Neuronal stem cell (in vitro differentiated cells): ENCODE measurements at regions not wholly inside any gene's neighbourhood (a gene's known extent, or its start where the extent isn't known, plus 50 kb on each side); places are given as distances from the start of the nearest gene placed in this dataset.
A peak's percentile ranks its signal among the peaks of the same experiment; 100 is the strongest.

Source experiments
- DNase-seq: peaks from one replicate; pipeline ENCODE4 v3.0.0-alpha.2; 2013; ENCODE audit warnings: low spot score
- H2AFZ ChIP-seq: one replicate; pipeline ENCODE4 v1.6.1; 2013; ENCODE audit warnings: mild to moderate bottlenecking, low read length, inconsistent platforms
- H2AK5ac ChIP-seq: 2 replicates; pipeline ENCODE4 v1.6.1; 2013; ENCODE audit warnings: low read depth, mild to moderate bottlenecking, inconsistent platforms, low read length, moderate library complexity, mixed read lengths
- H2BK120ac ChIP-seq: 2 replicates; pipeline ENCODE4 v1.6.1; 2013; ENCODE audit warnings: low read depth, mild to moderate bottlenecking, inconsistent platforms, low read length, moderate library complexity, mixed read lengths
- H2BK12ac ChIP-seq: one replicate; pipeline ENCODE4 v1.6.1; 2013; ENCODE audit warnings: low read length, inconsistent platforms
- H2BK15ac ChIP-seq: 2 replicates; pipeline ENCODE4 v1.6.1; 2013; ENCODE audit warnings: mild to moderate bottlenecking, low read length, inconsistent platforms, mixed read lengths
- H2BK5ac ChIP-seq: one replicate; pipeline ENCODE4 v1.6.1; 2013; ENCODE audit warnings: inconsistent platforms, mild to moderate bottlenecking, low read length, moderate library complexity
- H3K14ac ChIP-seq: one replicate; pipeline ENCODE4 v1.6.1; 2013; ENCODE audit warnings: low read length, inconsistent platforms
- H3K18ac ChIP-seq: 2 replicates; pipeline ENCODE4 v1.6.1; 2013; ENCODE audit warnings: low read length, inconsistent platforms
- H3K23ac ChIP-seq: 2 replicates; pipeline ENCODE4 v1.6.1; 2013; ENCODE audit warnings: low read depth, mild to moderate bottlenecking, mixed read lengths, low read length, inconsistent platforms; ENCODE audit not compliant: poor library complexity
- H3K27ac ChIP-seq: replicated peaks from 3 replicates; pipeline ENCODE4 v1.5.1; 2013; ENCODE audit warnings: low read length, inconsistent platforms
- H3K27me3 ChIP-seq, 3 experiments: 2 replicates each; pipeline ENCODE4 v1.6.1; 2013; ENCODE audit warnings: low read length in 3 of 3, mild to moderate bottlenecking in 2 of 3, inconsistent platforms in 1 of 3, low read depth in 1 of 3, mixed read lengths in 1 of 3, moderate library complexity in 1 of 3; ENCODE audit not compliant: control insufficient read depth in 3 of 3, insufficient read depth in 3 of 3
- H3K36me3 ChIP-seq, 2 donors: replicated peaks in 1 of 2; 2 replicates each; pipeline ENCODE4 v1.6.1; 2013; ENCODE audit warnings: low read length in 2 of 2; ENCODE audit not compliant: control insufficient read depth in 2 of 2, insufficient read depth in 2 of 2
- H3K4ac ChIP-seq: 2 replicates; pipeline ENCODE4 v1.6.1; 2013; ENCODE audit warnings: inconsistent platforms, mild to moderate bottlenecking, low read length, moderate library complexity
- H3K4me1 ChIP-seq, 2 donors: 1 replicate in 1 of 2; 2 replicates in 1 of 2; pipeline ENCODE4 v1.6.1; 2013; ENCODE audit warnings: low read length in 2 of 2, low read depth in 1 of 2; ENCODE audit not compliant: control insufficient read depth in 2 of 2, insufficient read depth in 1 of 2
- H3K4me2 ChIP-seq: one replicate; pipeline ENCODE4 v1.6.1; 2013; ENCODE audit warnings: mild to moderate bottlenecking, low read length, inconsistent platforms; ENCODE audit not compliant: insufficient read depth, poor library complexity, severe bottlenecking
- H3K4me3 ChIP-seq, 2 donors: 2 replicates each; pipeline ENCODE4 v1.5.1; 2013; ENCODE audit warnings: low read length in 2 of 2, mild to moderate bottlenecking in 2 of 2, inconsistent platforms in 1 of 2, moderate library complexity in 1 of 2
- H3K79me1 ChIP-seq: one replicate; pipeline ENCODE4 v1.6.1; 2013; ENCODE audit warnings: low read depth, mild to moderate bottlenecking, inconsistent platforms, low read length, moderate library complexity
- H3K9ac ChIP-seq: one replicate; pipeline ENCODE4 v1.6.1; 2013; ENCODE audit warnings: mild to moderate bottlenecking, low read depth, low read length, inconsistent platforms; ENCODE audit not compliant: poor library complexity
- H3K9me3 ChIP-seq, 2 donors: replicated peaks in 1 of 2; 2 replicates each; pipeline versions ENCODE3 to v1.6.1; 2013; ENCODE audit warnings: low read length in 2 of 2, mild to moderate bottlenecking in 2 of 2, inconsistent platforms in 1 of 2, low read depth in 1 of 2, mixed read lengths in 1 of 2, moderate library complexity in 1 of 2; ENCODE audit not compliant: control insufficient read depth in 2 of 2, insufficient read depth in 1 of 2
- H4K8ac ChIP-seq: one replicate; pipeline ENCODE4 v1.6.1; 2013; ENCODE audit warnings: low read depth, mild to moderate bottlenecking, inconsistent platforms, low read length, moderate library complexity
- H4K91ac ChIP-seq: one replicate; pipeline ENCODE4 v1.6.1; 2013; ENCODE audit warnings: low read length, low read depth, mild to moderate bottlenecking, inconsistent platforms; ENCODE audit not compliant: poor library complexity
- WGBS, 2 donors: extraction: QIAGEN DNeasy Blood & Tissue Kit; methylation state at CpG; one replicate each; pipeline ENCODE4 v1.1.7; 2013; ENCODE audit warnings: missing lambda C conversion rate in 2 of 2, mixed read lengths in 1 of 2; ENCODE audit not compliant: insufficient read length in 2 of 2, insufficient replicate concordance in 1 of 2; ENCODE audit errors: extremely low coverage in 2 of 2; 5-methylcytosine and 5-hydroxymethylcytosine counted together

GRCh38 chr15:25943831-25944230 is 80.7 kb upstream of the ATP10A start:
- Histone ChIP-seq H2BK120ac (no peak overlapping the region), H3K4ac (no peak overlapping the region), H3K23ac (no peak overlapping the region), H2BK15ac (no peak overlapping the region), H2BK12ac (no peak overlapping the region), H3K9me3 (no peaks in the 10 kb centered on the region), H4K8ac (no peak overlapping the region), H3K4me2 (no peak overlapping the region), H2AFZ (no peak overlapping the region), H2BK5ac (no peak overlapping the region), H3K4me1 (peaks cover 2 to 5% of the 10 kb centered on the region in 2 donors), H3K4me3 (no peak overlapping the region), H3K9ac (no peak overlapping the region), H3K27ac (no peak overlapping the region), H3K14ac (no peak overlapping the region), H2AK5ac (no peak overlapping the region), H3K36me3 (no peaks in the 10 kb centered on the region), H4K91ac (no peak overlapping the region), H3K18ac (no peak overlapping the region), H3K79me1 (no peaks in the 10 kb centered on the region), H3K27me3 (no peaks in the 10 kb centered on the region)
- whole genome bisulfite sequencing, 2 donors: no CpG with 5 or more reads among the region's 9 CpGs
- no peak for DNase-seq

DNA sequence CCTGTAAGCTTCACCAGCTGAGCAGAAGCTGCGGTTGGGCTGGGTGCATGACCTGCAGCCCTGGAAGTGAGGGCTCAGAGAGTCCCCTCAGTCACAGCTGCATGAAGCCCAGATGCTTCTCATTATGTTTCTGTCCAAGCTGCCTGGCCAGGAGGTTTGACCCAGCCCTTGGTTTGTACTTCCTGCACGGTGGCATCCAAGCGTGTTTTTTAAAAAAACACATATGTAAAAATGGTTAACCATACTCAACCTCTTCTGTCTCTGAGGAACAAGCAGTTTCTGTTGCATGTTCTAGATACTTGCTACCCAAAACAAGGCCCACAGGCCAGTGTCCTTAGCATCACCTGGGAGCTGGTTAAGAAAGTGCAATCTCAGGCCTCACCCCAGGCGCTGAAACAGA is 76.0 kb upstream of the ATP10A start:
- no peaks in the 10 kb centered on the region for H3K9me3 ChIP-seq
- H3K14ac ChIP-seq: no peak overlapping the region
- no peak overlapping the region for H3K4me3 ChIP-seq
- H3K27me3 ChIP-seq: no peaks in the 10 kb centered on the region
- no peaks in the 10 kb centered on the region for H3K4me1 ChIP-seq
- no peak overlapping the region for H3K9ac ChIP-seq
- DNase-seq: no peak
- H3K36me3 ChIP-seq: no peaks in the 10 kb centered on the region
- no peak overlapping the region for H4K91ac ChIP-seq
- no peak overlapping the region for H2BK15ac ChIP-seq
- no peak overlapping the region for H3K27ac ChIP-seq
- no peak overlapping the region for H2BK5ac ChIP-seq
- no peak overlapping the region for H4K8ac ChIP-seq
- no peak overlapping the region for H3K4me2 ChIP-seq
- no CpG with 5 or more reads among the region's 4 CpGs for WGBS, 2 donors
- no peak overlapping the region for H3K4ac ChIP-seq
- H2AK5ac ChIP-seq: no peak overlapping the region
- H3K18ac ChIP-seq: peak overlapping the region; percentile 49
- H3K79me1 ChIP-seq: no peaks in the 10 kb centered on the region
- H2AFZ ChIP-seq: no peak overlapping the region
- H2BK12ac ChIP-seq: no peak overlapping the region
- no peak overlapping the region for H2BK120ac ChIP-seq
- no peak overlapping the region for H3K23ac ChIP-seq

DNA sequence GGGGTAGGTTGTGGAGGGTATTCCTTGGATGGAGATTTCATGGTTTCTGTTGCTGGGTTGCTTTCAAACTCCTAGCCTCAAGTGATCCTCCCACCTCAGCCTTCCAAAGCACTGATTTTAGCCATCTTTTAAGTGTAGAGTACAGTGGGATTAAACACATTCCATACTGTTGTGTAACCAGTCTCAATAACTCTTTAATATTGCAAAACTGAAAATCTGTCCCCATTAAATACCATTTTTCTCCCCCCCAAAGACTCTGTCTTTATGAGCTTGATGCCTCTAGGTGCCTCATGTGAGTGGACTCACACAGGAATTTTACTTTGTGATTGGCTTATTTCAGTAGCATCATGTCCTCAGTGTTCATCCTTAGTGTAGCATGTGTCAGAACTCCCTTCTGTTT is 74.7 kb upstream of the ATP10A start:
- H2BK15ac ChIP-seq: no peak overlapping the region
- H4K91ac ChIP-seq: no peak overlapping the region
- no peaks in the 10 kb centered on the region for H3K79me1 ChIP-seq
- H2AK5ac ChIP-seq: no peak overlapping the region
- H3K4me2 ChIP-seq: no peak overlapping the region
- DNase-seq: no peak
- H3K27me3 ChIP-seq: no peaks in the 10 kb centered on the region
- no peak overlapping the region for H2BK5ac ChIP-seq
- no peaks in the 10 kb centered on the region for H3K9me3 ChIP-seq
- H3K4me1 ChIP-seq: peaks cover 0 to 8% of the 10 kb centered on the region in 2 donors
- H2BK120ac ChIP-seq: no peak overlapping the region
- no peak overlapping the region for H3K18ac ChIP-seq
- no peak overlapping the region for H3K4ac ChIP-seq
- H4K8ac ChIP-seq: peak overlapping the region; percentile 99
- H3K14ac ChIP-seq: no peak overlapping the region
- no peak overlapping the region for H2AFZ ChIP-seq
- H3K9ac ChIP-seq: no peak overlapping the region
- no peak overlapping the region for H3K4me3 ChIP-seq
- H3K23ac ChIP-seq: no peak overlapping the region
- H3K36me3 ChIP-seq: no peaks in the 10 kb centered on the region
- H3K27ac ChIP-seq: no peak overlapping the region
- H2BK12ac ChIP-seq: no peak overlapping the region

- H2BK5ac ChIP-seq: no peak overlapping the region
- H4K8ac ChIP-seq: no peak overlapping the region
- H3K79me1 ChIP-seq: no peaks in the 10 kb centered on the region
- no CpG with 5 or more reads among the region's 7 CpGs for WGBS, 2 donors
- no peaks in the 10 kb centered on the region for H3K9me3 ChIP-seq
- no peak overlapping the region for H3K4me3 ChIP-seq
- no peak overlapping the region for H3K18ac ChIP-seq
- H2AFZ ChIP-seq: no peak overlapping the region
- H4K91ac ChIP-seq: no peak overlapping the region
- no peak overlapping the region for H3K4me2 ChIP-seq
- no peak overlapping the region for H2AK5ac ChIP-seq
- no peak overlapping the region for H2BK15ac ChIP-seq
- no peak for DNase-seq
- no peak overlapping the region for H3K27ac ChIP-seq
- H3K4ac ChIP-seq: no peak overlapping the region
- H3K4me1 ChIP-seq: peaks cover 0 to 8% of the 10 kb centered on the region in 2 donors
- no peak overlapping the region for H3K9ac ChIP-seq
- H2BK120ac ChIP-seq: no peak overlapping the region
- no peaks in the 10 kb centered on the region for H3K36me3 ChIP-seq
- no peak overlapping the region for H2BK12ac ChIP-seq
- H3K14ac ChIP-seq: no peak overlapping the region
- no peak overlapping the region for H3K23ac ChIP-seq
- no peaks in the 10 kb centered on the region for H3K27me3 ChIP-seq
Measured at GRCh38 chr15:25936004-25936403, 72.9 kb upstream of the ATP10A start.
